ENCODE measurements at regions not wholly inside any gene's neighbourhood (a gene's known extent, or its start where the extent isn't known, plus 50 kb on each side); places are given as distances from the start of the nearest gene placed in this dataset.

DNA sequence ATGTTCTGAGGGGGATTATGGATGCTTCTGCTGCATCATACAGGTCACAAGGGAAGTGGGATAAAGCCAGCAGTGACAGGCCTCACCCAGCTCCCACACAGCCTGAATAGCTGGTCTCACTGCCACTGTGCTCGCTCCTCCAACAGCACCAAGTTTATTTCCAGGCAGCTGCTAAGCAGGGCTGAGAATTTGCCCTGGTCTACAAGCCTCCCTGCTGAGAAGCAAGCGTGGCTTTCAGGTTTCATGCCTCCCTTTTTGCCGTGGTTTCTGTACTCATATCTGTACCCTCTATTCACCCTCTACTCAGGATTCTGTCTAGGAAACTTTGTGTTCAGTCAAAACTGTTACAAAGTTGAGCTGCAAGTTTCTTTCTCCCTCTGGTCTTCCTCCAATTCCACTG lies 78.6 kb downstream of the MAGEC1 start:
- no peak for TF ChIP-seq POLR2A (IDR thresholded peaks at IDR 0.05)
- no peak for TF ChIP-seq CTCF (IDR thresholded peaks at IDR 0.05)
